ENCODE measurements at regions not wholly inside any gene's neighbourhood (a gene's known extent, or its start where the extent isn't known, plus 50 kb on each side); places are given as distances from the start of the nearest gene placed in this dataset.

GRCh38 chr18:51339856-51340255 is 142.4 kb upstream of the MEX3C start:
- TF ChIP-seq FOXP2 (optimal IDR thresholded peaks at IDR 0.05; ENCODE audit: control extremely low read depth, extremely low read length, insufficient read depth) (no peak), POLR2AphosphoS5 (IDR thresholded peaks at IDR 0.05; ENCODE audit: borderline replicate concordance, low read depth, low read length) (no peak)
